Retinal pigment epithelial cell (primary cell): ENCODE measurements at regions not wholly inside any gene's neighbourhood (a gene's known extent, or its start where the extent isn't known, plus 50 kb on each side); places are given as distances from the start of the nearest gene placed in this dataset.
"Not testable (repeated sequence)": the region's sequence is repeated elsewhere in the genome, so short reads cannot be mapped to it uniquely, and the experiment has no call there.

Experiments used
- DNase-seq: peaks from one replicate; pipeline ENCODE4 v3.0.0-alpha.2; 2010; ENCODE audit warnings: low read depth
- H3K4me3 ChIP-seq: 2 replicates; pipeline ENCODE4 v1.5.1; 2011; ENCODE audit warnings: mild to moderate bottlenecking, low read length, control low read depth, moderate library complexity
- TF ChIP-seq, protein P1 (sequence below): conservative IDR thresholded peaks from 2 replicates; pipeline ENCODE4 v1.5.1; 2011; ENCODE audit warnings: low read depth, low read length, control low read depth, inconsistent platforms

DNA sequence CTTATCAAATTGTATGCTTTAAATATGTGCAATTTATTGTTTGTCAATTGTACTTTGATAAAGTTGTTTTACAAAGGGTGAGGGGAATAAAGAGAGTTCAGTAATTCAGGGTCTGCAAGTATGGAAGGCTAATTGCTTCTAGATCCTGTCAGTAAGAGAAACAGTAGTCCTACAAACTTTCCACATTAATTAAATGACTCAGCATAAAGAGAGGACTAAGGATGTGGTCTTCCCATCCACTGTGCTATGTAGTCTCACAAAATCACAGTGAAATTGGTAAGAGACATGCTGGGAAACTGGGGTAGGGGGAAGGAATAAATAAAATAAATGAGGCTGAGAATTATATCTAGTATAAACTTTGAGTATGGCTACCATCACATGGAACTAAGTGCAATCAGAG lies 130.2 kb upstream of the PKP2 start:
- TF ChIP-seq, protein P1, sequence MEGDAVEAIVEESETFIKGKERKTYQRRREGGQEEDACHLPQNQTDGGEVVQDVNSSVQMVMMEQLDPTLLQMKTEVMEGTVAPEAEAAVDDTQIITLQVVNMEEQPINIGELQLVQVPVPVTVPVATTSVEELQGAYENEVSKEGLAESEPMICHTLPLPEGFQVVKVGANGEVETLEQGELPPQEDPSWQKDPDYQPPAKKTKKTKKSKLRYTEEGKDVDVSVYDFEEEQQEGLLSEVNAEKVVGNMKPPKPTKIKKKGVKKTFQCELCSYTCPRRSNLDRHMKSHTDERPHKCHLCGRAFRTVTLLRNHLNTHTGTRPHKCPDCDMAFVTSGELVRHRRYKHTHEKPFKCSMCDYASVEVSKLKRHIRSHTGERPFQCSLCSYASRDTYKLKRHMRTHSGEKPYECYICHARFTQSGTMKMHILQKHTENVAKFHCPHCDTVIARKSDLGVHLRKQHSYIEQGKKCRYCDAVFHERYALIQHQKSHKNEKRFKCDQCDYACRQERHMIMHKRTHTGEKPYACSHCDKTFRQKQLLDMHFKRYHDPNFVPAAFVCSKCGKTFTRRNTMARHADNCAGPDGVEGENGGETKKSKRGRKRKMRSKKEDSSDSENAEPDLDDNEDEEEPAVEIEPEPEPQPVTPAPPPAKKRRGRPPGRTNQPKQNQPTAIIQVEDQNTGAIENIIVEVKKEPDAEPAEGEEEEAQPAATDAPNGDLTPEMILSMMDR, result no peak
- no peak for DNase-seq
- no peak overlapping the region for H3K4me3 ChIP-seq

DNA sequence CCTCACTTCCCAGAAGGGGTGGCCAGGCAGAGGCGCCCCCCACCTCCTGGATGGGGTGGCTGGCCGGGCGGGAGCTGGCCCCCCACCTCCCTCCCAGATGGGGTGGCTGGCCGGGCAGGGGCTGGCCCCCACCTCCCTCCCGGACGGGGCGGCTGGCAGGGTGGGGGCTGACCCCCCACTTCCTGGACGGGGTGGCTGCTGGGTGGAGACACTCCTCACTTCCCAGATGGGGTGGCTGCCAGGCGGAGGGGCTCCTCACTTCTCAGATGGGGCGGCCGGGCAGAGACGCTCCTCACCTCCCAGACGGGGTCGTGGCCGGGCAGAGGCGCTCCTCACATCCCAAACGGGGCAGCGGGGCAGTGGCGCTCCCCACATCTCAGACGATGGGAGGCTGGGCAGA lies 126.1 kb upstream of the PKP2 start:
- not testable (repeated sequence) for H3K4me3 ChIP-seq, DNase-seq

DNA sequence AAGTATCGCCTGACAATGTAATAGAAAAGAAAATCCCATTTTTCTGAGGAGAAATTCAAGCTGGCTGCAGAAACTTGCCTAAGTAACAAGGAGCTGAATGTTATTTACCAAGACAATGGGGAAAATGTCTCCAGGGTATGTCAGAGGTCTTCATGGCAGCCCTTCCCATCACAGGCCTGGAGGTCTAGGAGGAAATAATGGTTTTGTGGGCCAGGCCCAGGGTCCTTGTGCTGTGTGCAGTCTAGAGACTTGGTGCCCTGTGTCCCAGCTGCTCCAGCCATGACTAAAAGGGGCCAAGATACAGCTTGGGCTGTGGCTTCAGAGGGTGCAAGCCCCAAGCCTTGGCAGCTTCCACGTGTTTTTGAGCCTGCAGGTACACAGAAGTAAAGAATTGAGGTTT lies 120.5 kb upstream of the PKP2 start:
- not testable (repeated sequence) for DNase-seq, H3K4me3 ChIP-seq

DNA sequence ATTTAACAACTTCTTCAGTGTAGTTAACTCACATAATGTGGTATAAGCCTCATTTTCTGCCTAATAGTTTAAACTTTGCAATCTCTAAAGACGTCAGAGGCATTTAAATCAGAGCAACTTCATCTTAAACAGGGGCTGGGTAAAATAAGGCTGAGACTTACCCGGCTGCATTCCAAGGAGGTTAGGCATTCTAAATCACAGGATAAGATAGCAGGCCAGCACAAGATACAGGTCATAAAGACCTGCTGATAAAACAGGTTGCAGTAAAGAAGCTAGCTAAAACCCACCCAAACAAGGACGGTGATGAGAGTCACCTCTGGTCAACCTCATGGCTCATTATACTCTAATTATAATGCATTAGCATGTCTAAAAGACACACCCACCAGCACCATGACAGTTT lies 115.6 kb upstream of the PKP2 start:
- H3K4me3 ChIP-seq, result no peak overlapping the region
- peak; percentile 41 for DNase-seq

DNA sequence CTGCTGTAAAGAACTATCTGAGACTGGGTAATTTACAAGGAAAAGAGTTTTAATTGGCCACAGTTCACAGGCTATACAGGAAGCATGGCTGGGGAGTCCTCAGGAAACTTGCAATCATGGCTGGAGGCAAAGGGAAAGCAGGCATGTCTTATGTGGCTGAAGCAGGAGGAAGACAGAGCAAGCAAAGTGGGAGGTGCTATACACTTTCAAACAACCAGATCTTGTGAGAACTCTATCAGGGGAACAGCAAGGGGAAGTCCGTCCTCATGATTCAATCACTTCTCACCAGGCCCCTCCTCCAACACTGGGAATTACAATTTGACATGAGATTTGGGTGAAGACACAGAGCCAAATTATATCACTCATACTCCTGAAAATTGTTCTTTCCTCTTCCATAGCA lies 109.5 kb upstream of the PKP2 start:
- H3K4me3 ChIP-seq, result no peak overlapping the region
- DNase-seq, result no peak
- TF ChIP-seq, protein P1, result no peak

More for the DNA sequence above, 115.6 kb upstream of the PKP2 start:
- TF ChIP-seq, protein P1, result no peak

DNA sequence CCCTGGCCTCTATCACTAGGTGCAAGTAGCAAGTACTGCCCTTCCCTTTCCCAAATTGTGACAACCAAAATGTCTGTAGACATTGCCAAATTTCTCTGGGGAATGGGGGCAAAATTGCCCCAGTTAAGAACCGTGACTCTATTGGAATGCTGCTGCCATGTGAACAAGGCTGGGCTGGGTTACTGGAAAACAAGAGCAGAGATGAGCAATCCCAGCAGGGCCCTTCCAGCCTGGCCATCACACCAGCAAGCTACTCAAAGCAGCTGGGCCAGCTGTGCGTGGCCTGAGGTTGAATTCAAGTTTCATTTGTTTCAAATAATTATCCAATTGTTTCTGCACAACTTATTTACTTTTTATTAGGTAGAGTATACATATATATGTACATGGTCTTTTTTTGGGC lies 103.4 kb upstream of the PKP2 start:
- H3K4me3 ChIP-seq, result no peak overlapping the region
- DNase-seq, result no peak
- TF ChIP-seq, protein P1, result no peak

DNA sequence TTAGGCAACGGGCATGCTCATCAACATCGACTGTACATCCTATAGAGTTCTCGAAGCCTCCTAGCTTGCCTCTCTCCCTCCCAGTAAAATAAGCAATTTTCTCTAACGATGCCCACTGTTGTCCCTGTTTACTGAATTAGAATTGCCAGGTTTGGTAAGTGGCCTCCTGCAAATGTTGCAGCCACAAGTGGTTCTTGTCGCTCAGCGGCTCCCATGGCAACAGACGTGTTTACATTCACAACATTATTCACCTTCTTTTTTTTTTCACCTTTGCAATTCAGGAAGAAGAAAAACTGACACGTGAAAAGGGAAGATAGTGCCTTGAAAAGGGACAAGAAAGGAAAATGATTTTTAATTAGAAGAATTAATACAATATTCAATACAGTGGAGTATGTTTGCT lies 100.9 kb upstream of the PKP2 start:
- no peak overlapping the region for H3K4me3 ChIP-seq
- TF ChIP-seq, protein P1, result no peak
- DNase-seq, result no peak

DNA sequence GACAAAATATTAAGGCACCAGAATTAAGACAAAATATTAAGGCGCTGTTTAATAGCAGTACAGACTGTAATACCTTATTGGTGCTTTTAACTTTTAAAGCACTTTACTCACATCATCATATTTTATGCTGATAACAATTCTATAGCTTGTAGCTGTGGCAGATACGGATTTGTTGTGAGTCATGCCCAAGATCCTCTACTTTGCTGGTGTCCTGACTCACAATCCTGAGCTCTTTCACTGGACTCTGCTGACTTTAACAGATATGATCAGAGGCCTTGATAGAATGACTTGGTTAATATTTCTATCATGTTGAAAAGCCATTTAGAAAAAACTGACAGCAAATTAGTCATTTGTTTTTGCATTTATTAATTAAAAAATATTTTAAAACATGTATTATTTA lies 99.0 kb upstream of the PKP2 start:
- peak; percentile 24 for DNase-seq
- TF ChIP-seq, protein P1, result no peak
- no peak overlapping the region for H3K4me3 ChIP-seq
